Inflammatory macrophage treated with lipopolysaccharide for 1 hour (primary cell): ENCODE measurements at regions not wholly inside any gene's neighbourhood (a gene's known extent, or its start where the extent isn't known, plus 50 kb on each side); places are given as distances from the start of the nearest gene placed in this dataset.
"Not testable (repeated sequence)": the region's sequence is repeated elsewhere in the genome, so short reads cannot be mapped to it uniquely, and the experiment has no call there.

Source experiments
- DNase-seq, 2 donors: peaks; one replicate each; pipeline ENCODE4 v3.0.0-alpha.2; 2020 to 2022

- peak; percentile 37 to 42 for DNase-seq
These were observed 448.0 kb downstream of the MIAT start for GRCh38 chr22:27105142-27106025.

DNA sequence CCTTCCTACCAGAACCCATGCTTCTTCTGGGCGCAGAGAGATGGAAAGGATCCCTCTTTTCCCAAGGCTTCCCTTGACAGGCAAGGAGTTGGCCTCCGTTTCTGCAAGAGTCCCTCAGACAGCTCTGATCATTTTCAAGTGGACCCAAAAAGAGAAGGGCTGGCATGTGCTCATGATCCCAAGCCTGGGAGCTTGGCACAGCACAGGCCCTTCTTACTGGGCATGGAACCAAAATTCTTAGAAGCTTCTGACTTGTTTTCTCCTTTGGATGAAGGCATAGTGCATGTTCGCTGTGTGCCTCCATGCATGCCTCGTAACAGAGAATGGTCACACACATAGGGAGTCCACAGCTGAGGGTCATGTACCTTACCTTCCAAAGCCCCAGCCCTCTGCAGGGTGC lies 449.6 kb downstream of the MIAT start:
- DNase-seq, result no peak

DNA sequence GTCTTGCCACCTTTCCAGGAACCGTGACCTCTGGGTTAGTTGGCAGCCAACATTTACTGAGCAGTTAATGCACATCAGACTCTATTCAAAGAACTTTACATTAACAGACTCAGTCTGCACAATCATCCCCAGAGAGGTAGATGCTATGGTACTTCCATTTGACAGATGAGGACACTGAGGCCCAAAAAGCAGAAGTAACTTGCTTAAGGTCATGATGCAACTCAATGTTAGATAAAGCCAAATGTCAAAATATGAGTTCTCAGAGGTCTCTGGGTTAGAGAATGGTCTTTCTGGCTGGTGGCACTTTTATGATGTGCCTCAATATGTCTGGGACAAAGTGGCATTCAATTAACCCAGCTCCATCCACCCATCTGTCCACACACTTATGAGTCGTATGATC lies 450.0 kb downstream of the MIAT start:
- DNase-seq, result no peak

DNA sequence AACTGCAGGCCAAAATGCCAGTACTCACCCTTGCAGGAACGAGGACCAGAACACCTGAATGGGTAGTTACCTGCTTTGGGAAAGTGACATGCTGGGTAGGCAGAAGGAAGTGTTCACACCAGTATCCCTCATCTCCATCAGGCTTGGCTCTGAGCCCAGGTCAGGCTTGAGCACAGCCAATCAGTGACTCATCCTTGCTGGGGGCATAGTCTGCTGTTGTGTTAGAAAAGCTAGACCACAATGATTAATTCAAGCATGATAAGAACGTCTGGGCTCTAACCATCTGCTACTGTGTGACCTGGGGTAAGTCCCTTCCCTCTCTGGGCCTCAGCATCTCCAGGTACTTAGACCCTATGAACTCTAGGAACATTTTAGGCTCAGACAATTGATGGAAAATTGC lies 450.4 kb downstream of the MIAT start:
- peak in 1 of 2 donors; percentile 47 for DNase-seq

DNA sequence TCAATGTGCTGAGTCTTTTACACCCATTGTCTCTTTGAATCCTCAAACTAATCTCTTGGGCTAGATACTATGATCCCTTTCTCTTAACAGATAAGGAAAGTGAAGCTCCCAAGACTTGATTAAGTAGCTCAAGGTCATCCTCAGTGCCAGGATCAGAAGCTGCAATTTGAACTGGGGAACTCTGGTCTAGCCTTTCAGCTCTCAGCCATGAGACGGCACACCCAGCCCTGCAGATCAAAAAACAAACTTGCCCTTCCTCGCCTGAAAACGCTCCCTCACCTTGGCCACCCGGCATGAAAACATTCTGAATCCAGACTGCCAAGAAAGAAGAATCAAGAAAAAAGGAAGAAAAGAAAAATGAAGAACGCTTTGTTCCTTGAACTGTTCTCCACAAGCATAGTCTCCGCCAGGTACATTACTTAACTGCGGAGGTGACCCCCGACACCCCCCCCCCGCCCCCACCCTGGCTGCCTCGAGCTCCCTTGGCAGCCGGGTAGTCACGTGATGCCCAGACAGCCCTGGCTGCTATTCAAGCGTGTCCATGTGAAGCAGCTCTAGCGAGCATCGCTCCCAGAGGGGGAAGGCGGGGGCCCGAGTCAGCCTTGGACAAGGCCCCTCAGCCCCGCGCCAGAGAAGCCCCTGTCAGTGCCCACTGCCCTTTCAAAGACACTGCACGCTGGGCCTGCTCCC lies 451.2 kb downstream of the MIAT start:
- no peak for DNase-seq

- not testable (repeated sequence) for DNase-seq
These were observed 452.0 kb downstream of the MIAT start for GRCh38 chr22:27109406-27109805.

- no peak for DNase-seq
These were observed 453.5 kb downstream of the MIAT start for GRCh38 chr22:27110665-27111451.

- DNase-seq, result no peak
These were observed 454.6 kb downstream of the MIAT start for GRCh38 chr22:27111796-27112672.

DNA sequence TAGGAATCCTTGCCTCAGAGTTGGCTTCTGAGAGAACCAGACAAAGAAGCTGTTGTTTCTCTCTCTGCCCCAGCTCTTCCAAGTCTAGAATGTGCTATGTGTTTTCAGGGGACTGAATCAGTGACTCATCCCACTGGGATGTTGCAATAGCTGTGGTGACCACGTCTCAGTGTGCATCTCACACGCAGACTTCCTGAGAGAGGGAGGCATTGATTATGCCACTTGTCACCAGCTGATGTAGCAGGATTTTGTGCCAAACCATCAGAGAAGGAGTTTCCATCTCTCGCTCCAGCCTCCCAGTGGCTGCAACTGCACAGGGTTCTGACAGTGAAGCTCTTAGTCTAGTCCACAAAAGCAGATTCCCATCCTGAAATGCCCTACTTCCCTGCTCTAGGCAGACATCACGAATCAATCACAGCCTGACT lies 455.8 kb downstream of the MIAT start:
- DNase-seq, result peak; percentile 88 to 92

DNA sequence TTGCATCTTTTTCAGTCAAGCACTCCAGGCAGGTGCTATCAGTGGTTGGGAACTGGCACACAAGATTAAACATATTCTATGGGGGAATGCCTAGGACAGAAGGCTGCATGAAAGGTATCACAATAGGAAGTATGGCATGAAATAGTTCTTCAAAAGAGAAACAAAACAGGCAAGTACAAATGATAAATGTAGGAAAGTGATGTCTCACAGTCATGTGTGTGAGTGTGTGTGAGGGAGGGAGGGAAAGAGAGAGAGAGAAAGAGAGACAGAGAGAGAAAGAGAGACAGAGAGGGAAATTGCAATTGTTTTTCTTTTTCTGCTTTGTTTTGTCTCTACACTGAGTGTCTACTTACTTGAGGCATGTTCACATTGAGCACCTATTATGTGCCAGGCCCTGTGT lies 456.3 kb downstream of the MIAT start:
- no peak for DNase-seq

DNA sequence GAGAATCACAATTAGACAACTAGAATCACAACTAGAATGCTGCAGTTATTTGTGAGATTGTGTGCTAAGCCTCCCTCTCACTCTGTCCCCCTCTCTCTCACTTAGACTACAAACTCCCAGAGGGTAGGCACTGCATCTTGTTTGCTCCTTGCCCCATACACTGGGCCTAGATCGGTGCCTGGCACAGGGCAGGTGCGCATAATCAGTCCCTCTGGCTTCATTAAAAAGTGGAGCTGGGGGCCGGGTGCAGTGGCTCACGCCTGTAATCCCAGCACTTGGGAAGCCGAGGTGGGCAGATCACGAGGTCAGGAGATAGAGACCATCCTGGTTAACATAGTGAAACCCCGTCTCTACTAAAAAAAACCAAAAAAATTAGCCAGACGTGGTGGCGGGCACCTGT lies 456.8 kb downstream of the MIAT start:
- no peak for DNase-seq

GRCh38 chr22:27115410-27115809 lies 458.0 kb downstream of the MIAT start:
- no peak for DNase-seq

- no peak for DNase-seq
These were observed 458.4 kb downstream of the MIAT start for GRCh38 chr22:27115816-27116256.

DNA sequence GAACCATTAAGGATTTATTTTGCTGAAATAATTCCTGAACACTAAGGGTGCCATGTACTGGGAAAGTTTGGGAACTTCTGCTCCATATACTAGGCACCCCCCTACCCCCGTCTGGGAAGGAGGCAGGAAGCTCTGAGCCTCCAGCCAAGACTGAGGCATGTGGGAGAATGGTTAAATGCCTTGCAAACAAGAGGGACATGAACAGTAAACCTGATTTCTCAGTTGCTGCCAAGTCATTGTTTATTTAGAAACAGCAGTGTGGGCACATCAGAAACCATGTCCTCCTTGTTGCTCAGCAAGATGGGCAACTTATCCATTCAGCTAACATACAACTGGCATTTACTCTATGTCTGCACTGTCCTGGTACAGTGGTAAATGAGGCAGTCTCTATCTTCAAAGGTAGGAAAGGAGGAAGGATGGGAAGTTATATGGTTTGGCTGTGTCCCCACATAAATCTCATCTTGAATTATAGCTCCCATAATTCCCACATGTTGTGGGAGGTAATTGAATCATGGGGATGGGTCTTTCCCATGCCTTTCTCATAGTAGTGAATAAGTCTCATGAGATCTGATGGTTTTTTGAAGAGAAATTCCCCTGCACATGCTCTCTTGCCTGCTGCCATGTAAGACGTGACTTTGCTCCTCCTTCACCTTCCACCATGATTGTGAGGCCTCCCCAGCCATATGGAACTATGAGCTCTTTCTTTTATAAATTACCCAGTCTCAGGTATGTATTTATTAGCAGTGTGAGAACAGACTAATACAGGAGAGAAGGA lies 459.1 kb downstream of the MIAT start:
- DNase-seq, result no peak

DNA sequence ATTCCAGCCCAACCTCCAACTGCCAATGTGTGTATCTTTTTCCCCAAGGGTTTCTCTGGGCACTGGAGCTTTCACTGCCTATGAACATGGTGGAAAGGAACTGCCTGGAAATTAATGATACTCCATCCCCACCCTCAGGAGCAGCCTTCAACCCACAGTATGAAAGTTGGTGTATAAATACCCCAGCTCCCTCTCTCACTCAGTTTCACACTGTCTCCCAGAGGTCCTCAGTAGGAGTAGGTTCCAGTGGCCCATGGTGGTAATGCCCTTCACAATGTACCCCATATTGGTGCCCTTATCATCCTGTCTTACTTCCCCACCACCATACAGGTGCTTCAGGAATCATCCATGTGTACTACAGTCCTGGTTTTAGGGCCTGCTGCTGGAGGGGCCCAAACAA lies 462.6 kb downstream of the MIAT start:
- no peak for DNase-seq

- DNase-seq, result no peak
These were observed 465.2 kb downstream of the MIAT start for GRCh38 chr22:27122574-27122973.

DNA sequence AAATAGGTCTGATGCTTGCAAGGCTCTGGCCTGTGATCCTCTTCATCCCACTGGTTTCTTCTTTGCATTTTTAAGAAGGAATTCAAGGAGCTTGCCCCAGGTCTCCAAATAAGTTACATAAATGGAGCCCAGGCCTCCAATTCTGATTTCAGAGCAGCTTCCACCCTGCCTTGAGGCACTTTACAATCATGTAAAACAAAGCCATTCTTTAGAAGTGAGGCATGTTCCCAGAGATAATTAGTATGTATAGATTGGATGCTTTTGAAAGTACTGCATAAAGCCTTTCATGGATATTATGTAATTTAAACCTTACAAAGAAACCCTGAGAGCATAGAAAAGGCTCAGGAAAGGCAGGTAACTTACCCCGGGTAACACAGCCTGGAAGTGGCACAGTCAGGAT lies 466.5 kb downstream of the MIAT start:
- DNase-seq, result no peak

- peak; percentile 39 to 54 for DNase-seq
These were observed 467.1 kb downstream of the MIAT start for GRCh38 chr22:27124351-27124966.

DNA sequence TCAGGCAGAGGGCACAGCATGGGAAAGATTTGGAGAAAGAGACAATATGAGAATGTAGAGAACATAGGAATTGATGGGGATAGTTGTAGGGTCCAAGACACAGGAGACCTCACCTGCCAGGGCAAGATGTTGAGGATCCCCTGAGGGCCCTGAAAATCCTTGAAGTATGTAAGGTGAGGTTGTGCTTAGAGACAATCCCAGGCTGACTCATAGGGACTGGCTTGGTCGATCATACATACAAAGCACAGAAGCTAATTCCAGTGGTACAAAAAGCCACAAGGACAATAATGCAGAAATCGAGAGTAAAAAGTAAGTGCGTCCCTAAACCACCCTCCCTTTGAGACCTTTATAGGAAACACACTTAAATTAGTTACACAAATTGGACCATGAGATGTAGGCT lies 468.2 kb downstream of the MIAT start:
- DNase-seq, result no peak

- DNase-seq, result no peak
These were observed 470.5 kb downstream of the MIAT start for GRCh38 chr22:27127911-27128310.

GRCh38 chr22:27128461-27129085 lies 471.2 kb downstream of the MIAT start:
- no peak for DNase-seq
